ENCODE measurements at regions not wholly inside any gene's neighbourhood (a gene's known extent, or its start where the extent isn't known, plus 50 kb on each side); places are given as distances from the start of the nearest gene placed in this dataset.

DNA sequence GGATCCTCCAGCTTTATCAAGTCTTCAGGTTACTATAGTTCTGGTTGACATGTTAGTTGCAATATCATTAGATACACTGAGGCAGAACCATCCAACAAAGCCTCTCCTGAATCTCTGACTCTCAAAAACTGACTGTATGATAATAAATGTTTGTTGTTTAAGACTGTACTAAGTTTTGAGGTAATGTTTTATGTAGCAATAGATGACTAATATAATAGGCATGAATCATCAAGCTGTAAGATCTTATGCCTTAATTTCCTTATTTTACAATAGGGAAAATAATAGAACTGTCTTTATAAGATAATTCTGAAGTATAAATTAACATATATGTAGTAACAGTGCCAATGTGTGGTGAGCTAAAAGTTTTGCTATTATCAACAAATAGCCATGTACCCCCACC is 88.9 kb upstream of the TBC1D5 start:
- TF ChIP-seq, protein P1, sequence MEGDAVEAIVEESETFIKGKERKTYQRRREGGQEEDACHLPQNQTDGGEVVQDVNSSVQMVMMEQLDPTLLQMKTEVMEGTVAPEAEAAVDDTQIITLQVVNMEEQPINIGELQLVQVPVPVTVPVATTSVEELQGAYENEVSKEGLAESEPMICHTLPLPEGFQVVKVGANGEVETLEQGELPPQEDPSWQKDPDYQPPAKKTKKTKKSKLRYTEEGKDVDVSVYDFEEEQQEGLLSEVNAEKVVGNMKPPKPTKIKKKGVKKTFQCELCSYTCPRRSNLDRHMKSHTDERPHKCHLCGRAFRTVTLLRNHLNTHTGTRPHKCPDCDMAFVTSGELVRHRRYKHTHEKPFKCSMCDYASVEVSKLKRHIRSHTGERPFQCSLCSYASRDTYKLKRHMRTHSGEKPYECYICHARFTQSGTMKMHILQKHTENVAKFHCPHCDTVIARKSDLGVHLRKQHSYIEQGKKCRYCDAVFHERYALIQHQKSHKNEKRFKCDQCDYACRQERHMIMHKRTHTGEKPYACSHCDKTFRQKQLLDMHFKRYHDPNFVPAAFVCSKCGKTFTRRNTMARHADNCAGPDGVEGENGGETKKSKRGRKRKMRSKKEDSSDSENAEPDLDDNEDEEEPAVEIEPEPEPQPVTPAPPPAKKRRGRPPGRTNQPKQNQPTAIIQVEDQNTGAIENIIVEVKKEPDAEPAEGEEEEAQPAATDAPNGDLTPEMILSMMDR (IDR thresholded peaks at IDR 0.05; ENCODE audit: insufficient read depth, low read length): no peak
- TF ChIP-seq SPI1 (IDR thresholded peaks at IDR 0.05; ENCODE audit: borderline replicate concordance, low read depth) (no peak), GABPA (IDR thresholded peaks at IDR 0.05; ENCODE audit: low read depth) (no peak)

Data from HL-60 (cell line).